GM21367 (cell line): ENCODE measurements at regions not wholly inside any gene's neighbourhood (a gene's known extent, or its start where the extent isn't known, plus 50 kb on each side); places are given as distances from the start of the nearest gene placed in this dataset.
"Not testable (repeated sequence)": the region's sequence is repeated elsewhere in the genome, so short reads cannot be mapped to it uniquely, and the experiment has no call there.

ENCODE experiments used
- ATAC-seq: cut with Tn5 transposase; IDR thresholded peaks from one replicate; pipeline ENCODE4 v1.9.1; 2021; ENCODE audit not compliant: unreplicated experiment

DNA sequence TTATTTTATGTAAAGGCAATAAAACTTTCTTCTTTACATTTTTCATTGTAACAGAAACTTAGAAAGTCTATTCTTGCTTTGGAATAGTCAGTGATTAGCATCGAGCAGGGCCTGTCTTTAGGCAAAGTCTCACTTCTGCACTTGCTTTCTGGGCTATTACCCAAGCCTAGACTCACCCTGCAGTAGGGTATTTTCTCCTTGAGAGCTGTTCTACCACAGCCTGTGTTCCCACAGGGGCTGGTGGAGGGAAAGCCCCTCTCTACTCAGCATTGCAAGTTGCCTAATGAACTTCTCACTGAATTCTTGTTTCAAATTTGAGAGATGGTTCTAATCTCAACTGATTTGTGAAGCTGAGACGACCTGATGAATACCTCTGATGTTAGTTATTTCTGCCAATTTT is 111.7 kb upstream of the KLHL14 start:
- peak; percentile 80 for ATAC-seq

DNA sequence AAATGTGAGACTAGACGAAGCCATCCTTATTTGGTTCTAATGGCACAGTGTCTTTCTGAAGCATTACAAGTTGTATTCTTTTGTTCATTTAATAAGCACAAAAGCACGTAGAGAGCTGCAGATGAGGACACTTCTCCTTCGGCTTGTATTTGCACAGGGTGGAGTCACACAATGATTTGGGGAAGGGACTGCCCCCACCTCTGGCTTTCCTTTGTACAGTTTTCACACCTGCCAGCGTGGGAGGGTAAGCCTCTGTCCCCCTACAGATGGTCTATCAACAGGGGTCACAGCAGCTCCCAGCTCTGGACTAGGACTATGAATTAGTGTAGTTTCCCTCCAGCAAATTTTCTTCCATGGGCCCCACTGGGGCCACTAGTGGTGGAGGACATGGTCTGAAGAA is 108.2 kb upstream of the KLHL14 start:
- ATAC-seq: no peak

- ATAC-seq: no peak
These were observed 106.7 kb upstream of the KLHL14 start for GRCh38 chr18:32879497-32879896.

GRCh38 chr18:32878436-32878835 is 105.6 kb upstream of the KLHL14 start:
- ATAC-seq: no peak

- ATAC-seq: no peak
These were observed 104.5 kb upstream of the KLHL14 start for GRCh38 chr18:32877371-32877770.

DNA sequence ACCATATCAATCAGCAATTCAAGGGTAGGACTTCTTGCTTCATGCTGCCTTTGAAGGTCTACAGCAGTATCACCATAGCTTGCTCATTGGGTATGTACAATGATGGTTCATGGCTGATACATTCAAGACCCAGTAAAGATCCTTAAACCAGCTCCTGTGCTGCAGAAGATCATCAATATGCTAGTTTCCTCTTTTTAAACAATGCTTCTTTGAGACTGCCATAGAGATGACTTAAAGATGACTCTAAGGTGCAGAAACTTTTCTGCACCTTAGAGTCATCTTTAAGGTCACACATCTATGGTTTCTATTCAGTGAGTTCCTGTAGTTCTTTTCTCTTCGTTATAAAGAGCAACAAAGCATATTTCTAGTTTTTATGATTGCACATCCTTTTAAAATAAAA is 102.8 kb upstream of the KLHL14 start:
- ATAC-seq: no peak

- no peak for ATAC-seq
These were observed 99.0 kb upstream of the KLHL14 start for GRCh38 chr18:32871786-32872185.

- ATAC-seq: no peak
These were observed 97.8 kb upstream of the KLHL14 start for GRCh38 chr18:32870611-32871010.

DNA sequence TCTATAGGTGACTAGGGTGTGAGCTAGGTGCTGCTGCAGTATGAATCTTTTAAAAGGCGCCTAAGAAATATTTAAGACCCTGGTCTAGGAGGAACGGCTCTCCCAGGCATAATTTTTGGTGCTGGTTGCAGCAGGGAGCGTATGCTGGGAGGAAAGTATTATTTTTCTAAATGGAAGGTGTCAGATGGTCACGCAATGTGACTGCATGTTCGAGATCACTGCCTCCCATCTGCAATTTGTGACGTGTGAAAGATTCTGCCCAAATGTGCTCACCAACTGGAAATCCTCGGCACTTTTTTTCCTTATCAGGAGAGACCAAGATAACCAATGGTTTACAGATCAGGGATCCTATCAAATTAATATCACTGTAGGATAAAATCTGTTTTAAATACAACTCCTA is 95.6 kb upstream of the KLHL14 start:
- ATAC-seq: no peak

GRCh38 chr18:32867936-32868335 is 95.1 kb upstream of the KLHL14 start:
- ATAC-seq: no peak

- ATAC-seq: no peak
These were observed 94.5 kb upstream of the KLHL14 start for GRCh38 chr18:32867330-32867729.

DNA sequence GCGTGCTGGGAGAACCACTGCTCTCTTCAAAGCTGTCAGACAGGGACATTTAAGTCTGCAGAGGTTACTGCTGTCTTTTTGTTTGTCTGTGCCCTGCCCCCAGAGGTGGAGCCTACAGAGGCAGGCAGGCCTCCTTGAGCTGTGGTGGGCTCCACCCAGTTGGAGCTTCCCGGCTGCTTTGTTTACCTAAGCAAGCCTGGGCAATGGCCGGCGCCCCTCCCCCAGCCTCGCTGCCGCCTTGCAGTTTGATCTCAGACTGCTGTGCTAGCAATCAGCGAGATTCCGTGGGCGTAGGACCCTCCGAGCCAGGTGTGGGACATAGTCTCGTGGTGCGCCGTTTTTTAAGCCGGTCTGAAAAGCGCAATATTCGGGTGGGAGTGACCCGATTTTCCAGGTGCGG is 89.2 kb upstream of the KLHL14 start:
- not testable (repeated sequence) for ATAC-seq

- no peak for ATAC-seq
These were observed 79.1 kb upstream of the KLHL14 start for GRCh38 chr18:32851936-32852335.

DNA sequence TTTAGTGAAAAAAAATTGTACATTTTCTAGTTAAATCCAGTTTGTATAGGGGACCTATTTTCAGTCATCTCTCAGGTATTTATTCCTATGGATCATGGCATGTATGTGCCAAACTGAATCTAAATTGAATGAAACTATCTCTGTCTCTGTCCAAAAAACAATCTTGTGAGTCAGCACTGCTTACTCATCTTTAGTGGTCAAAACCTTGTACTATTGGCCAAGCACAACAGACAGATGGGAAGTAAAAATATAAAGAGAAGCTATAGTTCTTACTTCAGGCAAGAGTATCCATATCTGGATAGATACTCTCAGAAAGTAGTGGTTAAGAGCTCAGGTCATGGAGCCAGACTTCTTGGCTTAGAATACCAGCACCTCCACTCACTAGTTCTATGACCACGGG is 76.0 kb upstream of the KLHL14 start:
- no peak for ATAC-seq

DNA sequence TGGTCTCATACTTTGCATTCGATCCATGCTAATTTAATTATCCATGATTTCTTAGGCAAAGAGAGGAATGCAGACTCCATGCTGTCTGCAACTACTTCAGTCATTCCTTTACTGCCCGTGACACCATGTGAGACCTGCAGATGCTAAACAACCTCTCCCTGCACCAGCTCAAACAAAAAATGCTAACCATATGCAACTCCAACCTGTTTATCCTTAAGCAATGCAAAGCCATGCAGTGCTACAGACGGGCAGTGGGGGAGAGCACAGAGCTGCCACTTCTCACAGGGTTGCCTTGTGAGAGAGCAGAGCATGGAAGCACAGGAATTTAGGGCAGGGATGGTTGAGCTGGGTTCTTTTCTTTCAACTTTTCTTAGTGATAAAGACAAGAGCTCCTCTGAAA is 74.9 kb upstream of the KLHL14 start:
- ATAC-seq: no peak

DNA sequence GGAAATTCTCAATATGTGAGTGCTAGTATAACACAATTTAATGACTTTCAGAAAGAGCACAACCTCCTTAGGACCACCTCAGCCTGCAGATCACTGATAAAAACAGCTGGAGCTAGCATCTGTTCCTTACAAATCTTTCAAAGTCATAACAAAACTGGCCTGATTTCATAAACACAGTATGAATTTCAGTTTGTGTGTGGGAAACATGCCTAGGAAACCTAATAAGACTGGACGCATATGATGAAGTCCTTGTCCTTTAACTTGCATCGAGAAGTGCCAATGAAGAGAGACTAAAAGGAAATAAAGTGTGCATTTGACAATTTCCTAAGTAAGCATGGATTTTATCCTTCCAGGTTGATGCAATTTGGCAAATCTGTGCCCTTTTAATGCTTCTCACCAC is 74.1 kb upstream of the KLHL14 start:
- ATAC-seq: no peak

GRCh38 chr18:32840962-32841361 is 68.1 kb upstream of the KLHL14 start:
- ATAC-seq: no peak

DNA sequence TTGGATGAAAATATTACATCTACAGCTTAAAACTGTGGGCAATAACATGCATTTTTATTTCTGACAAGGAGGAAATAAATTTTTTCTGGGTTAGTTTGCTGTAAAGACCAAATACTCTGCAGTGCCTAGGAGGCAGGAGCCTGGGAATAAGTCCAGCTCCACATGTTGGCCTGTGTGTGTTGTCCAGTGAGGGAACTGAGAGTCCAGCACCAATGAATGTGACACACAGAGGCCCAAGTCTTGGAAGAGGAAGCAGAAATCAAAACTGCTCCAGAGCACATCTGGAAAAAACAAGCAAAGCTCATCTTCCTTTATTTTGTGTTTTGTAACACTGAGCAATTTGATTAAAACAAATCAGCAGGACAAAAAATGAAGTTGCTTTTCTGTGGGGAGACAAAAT is 63.1 kb upstream of the KLHL14 start:
- no peak for ATAC-seq

GRCh38 chr18:32831781-32832180 is 59.0 kb upstream of the KLHL14 start:
- no peak for ATAC-seq

DNA sequence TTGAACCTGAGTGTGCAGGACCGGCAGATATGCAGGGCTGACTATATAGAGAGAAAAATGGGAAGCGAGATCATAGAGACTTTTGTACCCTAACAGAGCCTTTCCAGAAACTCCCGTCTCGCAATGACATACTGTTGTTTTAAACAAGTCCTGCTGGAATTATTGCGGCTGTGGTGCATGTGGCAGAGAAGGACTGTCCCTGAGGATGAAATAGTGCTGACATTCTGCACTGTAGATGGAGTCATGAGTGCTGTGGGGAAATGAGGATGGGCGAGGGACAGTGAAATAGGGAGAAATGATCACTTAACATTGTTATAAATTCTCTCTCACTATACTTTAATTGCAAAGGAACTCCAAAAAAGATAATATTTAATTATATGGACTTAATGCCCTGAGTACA is 50.4 kb upstream of the KLHL14 start:
- ATAC-seq: no peak
